SU-DHL-6 (cell line): ENCODE measurements at regions not wholly inside any gene's neighbourhood (a gene's known extent, or its start where the extent isn't known, plus 50 kb on each side); places are given as distances from the start of the nearest gene placed in this dataset.

Experiments used
- H2AFZ ChIP-seq: fragments of 200-600 bp; sonication (generic); 2 replicates; pipeline ENCODE4 v1.6.1; 2014; ENCODE audit warnings: low read depth, mild to moderate bottlenecking, moderate library complexity, mixed read lengths, antibody characterized with exemption, low read length; ENCODE audit not compliant: severe bottlenecking
- H3F3A ChIP-seq: fragments of 200-600 bp; shearing (Covaris generic); 2 replicates; pipeline ENCODE4 v1.6.0; 2016; ENCODE audit warnings: antibody characterized with exemption, mild to moderate bottlenecking; ENCODE audit not compliant: insufficient read depth
- H3K27ac ChIP-seq: fragments of 200-600 bp; sonication (generic); 2 replicates; pipeline ENCODE4 v1.5.1; 2016; ENCODE audit warnings: low read depth, mild to moderate bottlenecking, low read length, moderate library complexity, mixed read lengths
- H3K27me3 ChIP-seq: fragments of 200-600 bp; sonication (generic), shearing (Covaris generic); 2 replicates; pipeline ENCODE4 v1.6.0; 2014; ENCODE audit warnings: mild to moderate bottlenecking, low read length
- H3K36me3 ChIP-seq: fragments of 200-600 bp; sonication (generic); 2 replicates; pipeline ENCODE4 v1.6.1; 2014; ENCODE audit warnings: mild to moderate bottlenecking, low read length, mixed read lengths
- H3K4me2 ChIP-seq: fragments of 300-600, 200-600 bp; shearing (Covaris generic), sonication (generic); 2 replicates; pipeline ENCODE4 v1.6.0; 2014; ENCODE audit warnings: low read length, low read depth, mild to moderate bottlenecking; ENCODE audit not compliant: poor library complexity, severe bottlenecking
- H3K4me3 ChIP-seq: fragments of 200-600 bp; sonication (generic); 2 replicates; pipeline ENCODE4 v1.5.1; 2014; ENCODE audit warnings: antibody characterized with exemption, low read length, mild to moderate bottlenecking, mixed read lengths; ENCODE audit not compliant: insufficient read depth, poor library complexity, severe bottlenecking
- H3K79me2 ChIP-seq: fragments of 200-600 bp; sonication (generic); 2 replicates; pipeline ENCODE4 v1.6.1; 2014; ENCODE audit warnings: mild to moderate bottlenecking, low read length, moderate library complexity; ENCODE audit not compliant: insufficient read depth
- H3K9ac ChIP-seq: fragments of 200-600 bp; sonication (generic); 2 replicates; pipeline ENCODE4 v1.7.0; 2014; ENCODE audit warnings: mild to moderate bottlenecking, low read length
- H3K9me2 ChIP-seq: fragments of 200-600 bp; sonication (generic); replicated peaks from 2 replicates; pipeline ENCODE4 v1.6.1; 2014; ENCODE audit warnings: low read length; ENCODE audit not compliant: insufficient read depth
- H3K9me3 ChIP-seq: fragments of 200-600 bp; sonication (generic); 2 replicates; pipeline ENCODE4 v1.6.1; 2014; ENCODE audit warnings: low read length, mixed read lengths; ENCODE audit not compliant: insufficient read depth
- H4K20me1 ChIP-seq: fragments of 200-600 bp; sonication (generic); 2 replicates; pipeline ENCODE4 v1.6.1; 2014; ENCODE audit warnings: low read depth, mild to moderate bottlenecking, antibody characterized with exemption, low read length, moderate library complexity, mixed read lengths
- CTCF ChIP-seq: fragments of 200-600 bp; sonication (generic); IDR thresholded peaks from one replicate; pipeline ENCODE4 v1.5.1; 2017; ENCODE audit warnings: antibody characterized with exemption, mild to moderate bottlenecking, low read length, moderate library complexity; ENCODE audit not compliant: insufficient read depth, poor library complexity, severe bottlenecking
- EZH2phosphoT487 ChIP-seq: fragments of 200-600 bp; sonication (generic), shearing (Covaris generic); conservative IDR thresholded peaks from 2 replicates; pipeline ENCODE4 v1.6.1; 2018; ENCODE audit warnings: mild to moderate bottlenecking, antibody characterized with exemption, low read length, moderate library complexity, mixed read lengths

- no peak overlapping the region for H3K27ac ChIP-seq
- no peaks in the 10 kb centered on the region for H4K20me1 ChIP-seq
- H3K27me3 ChIP-seq = no peaks in the 10 kb centered on the region
- no peak overlapping the region for H3K4me2 ChIP-seq
- H3F3A ChIP-seq = no peaks in the 10 kb centered on the region
- TF ChIP-seq CTCF (no peak), EZH2phosphoT487 (no peak)
- H3K4me3 ChIP-seq = no peak overlapping the region
- no peaks in the 10 kb centered on the region for H3K79me2 ChIP-seq
- no peaks in the 10 kb centered on the region for H3K9me3 ChIP-seq
- H3K36me3 ChIP-seq = no peaks in the 10 kb centered on the region
- no peak overlapping the region for H3K9ac ChIP-seq
- H2AFZ ChIP-seq = no peak overlapping the region
- H3K9me2 ChIP-seq = no peaks in the 10 kb centered on the region
Observed at GRCh38 chr4:28177641-28178040, 1317.0 kb downstream of the STIM2 start.

- TF ChIP-seq EZH2phosphoT487 (no peak), CTCF (no peak)
- Histone ChIP-seq H3F3A (no peaks in the 10 kb centered on the region), H3K27ac (no peak overlapping the region)
Observed at GRCh38 chr4:28179126-28179525, 1318.5 kb downstream of the STIM2 start.

GRCh38 chr4:28209371-28209924, 1348.8 kb downstream of the STIM2 start:
- Histone ChIP-seq H3K4me2 (no peak overlapping the region), H3K27me3 (no peaks in the 10 kb centered on the region), H3K27ac (no peak overlapping the region), H3K9me2 (no peaks in the 10 kb centered on the region), H3K9me3 (peaks cover 6% of the 10 kb centered on the region; the same call in 1 of the 2 replicates), H4K20me1 (no peaks in the 10 kb centered on the region), H3K4me3 (no peak overlapping the region), H3F3A (no peaks in the 10 kb centered on the region), H3K36me3 (no peaks in the 10 kb centered on the region), H3K79me2 (no peaks in the 10 kb centered on the region), H2AFZ (no peak overlapping the region), H3K9ac (no peak overlapping the region)
- TF ChIP-seq EZH2phosphoT487 (no peak), CTCF (no peak)

More at GRCh38 chr4:28179126-28179525, 1318.5 kb downstream of the STIM2 start:
- H3K4me3 ChIP-seq = no peak overlapping the region
- H2AFZ ChIP-seq = no peak overlapping the region
- H3K4me2 ChIP-seq = no peak overlapping the region
- no peaks in the 10 kb centered on the region for H4K20me1 ChIP-seq
- H3K79me2 ChIP-seq = no peaks in the 10 kb centered on the region
- no peaks in the 10 kb centered on the region for H3K9me3 ChIP-seq
- no peaks in the 10 kb centered on the region for H3K27me3 ChIP-seq
- no peaks in the 10 kb centered on the region for H3K9me2 ChIP-seq
- no peaks in the 10 kb centered on the region for H3K36me3 ChIP-seq
- H3K9ac ChIP-seq = no peak overlapping the region
